Left lung (tissue), 4 donors: ENCODE measurements at regions not wholly inside any gene's neighbourhood (a gene's known extent, or its start where the extent isn't known, plus 50 kb on each side); places are given as distances from the start of the nearest gene placed in this dataset.

Source experiments
- ATAC-seq: fragments of 200-7000 bp; cut with Tn5 transposase; one replicate; pipeline ENCODE4 v1.9.1; 2020; ENCODE audit warnings: moderate library complexity
- DNase-seq, 4 donors: peaks; one replicate each; pipeline ENCODE4 v3.0.0-alpha.2; 2013 to 2020
- H3K27ac ChIP-seq, 2 donors: fragments of 200-600 bp; sonication (generic) in 1 of 2; one replicate each; pipeline versions ENCODE4 v1.5.0 to v1.8.0; 2020 to 2021
- H3K27me3 ChIP-seq, 2 donors: fragments of 200-600 bp; sonication (generic) in 1 of 2; one replicate each; pipeline versions ENCODE4 v1.5.0 to v1.8.0; 2020 to 2021
- H3K36me3 ChIP-seq, 2 donors: fragments of 200-600 bp; sonication (generic) in 1 of 2; one replicate each; pipeline versions ENCODE4 v1.5.0 to v1.8.0; 2020 to 2021
- H3K4me1 ChIP-seq, 2 donors: fragments of 200-600 bp; one replicate each; pipeline ENCODE4 v1.8.0; 2021
- H3K4me3 ChIP-seq, 2 donors: fragments of 200-600 bp; sonication (generic) in 1 of 2; one replicate each; pipeline versions ENCODE4 v1.5.0 to v1.8.0; 2020 to 2021; ENCODE audit warnings: mild to moderate bottlenecking in 1 of 2
- H3K9me3 ChIP-seq, 2 donors: fragments of 200-600 bp; sonication (generic) in 1 of 2; one replicate each; pipeline versions ENCODE4 v1.5.0 to v1.8.0; 2020 to 2021
- CTCF ChIP-seq, 2 donors: fragments of 200-600 bp; sonication (generic) in 1 of 2; IDR thresholded peaks; one replicate each; pipeline versions ENCODE4 v1.5.0 to v1.8.0; 2021; ENCODE audit warnings: antibody characterized with exemption in 2 of 2
- intact Hi-C, 2 donors: fragments of 100-400 bp; cut with DNase I; formaldehyde crosslinking; loops; one replicate each; pipeline versions ENCODE4 v1.11.2 to v1.14.2; 2022
- donor health status: DM: no; HTN: yes; CAD: no.
- donor health status: DM: no; HTN: no; CAD: no.

GRCh38 chr6:101208152-101208551 is 185.4 kb upstream of the GRIK2 start:
- no peaks in the 10 kb centered on the region for H3K36me3 ChIP-seq
- H3K4me3 ChIP-seq: no peak overlapping the region
- no peaks in the 10 kb centered on the region for H3K4me1 ChIP-seq
- DNase-seq: no peak
- intact Hi-C loops: no loop called here
- no peak for ATAC-seq
- no peak for TF ChIP-seq CTCF (IDR thresholded peaks at IDR 0.05)
- no peak overlapping the region for H3K27ac ChIP-seq
- H3K27me3 ChIP-seq: no peaks in the 10 kb centered on the region
- H3K9me3 ChIP-seq: no peaks in the 10 kb centered on the region

GRCh38 chr6:101212640-101213039 is 180.9 kb upstream of the GRIK2 start:
- DNase-seq (no peak), ATAC-seq (no peak)
- Histone ChIP-seq H3K4me1 (no peaks in the 10 kb centered on the region), H3K4me3 (no peak overlapping the region), H3K36me3 (no peaks in the 10 kb centered on the region), H3K27me3 (no peaks in the 10 kb centered on the region), H3K9me3 (no peaks in the 10 kb centered on the region), H3K27ac (no peak overlapping the region)
- intact Hi-C loops: no loop called here
- no peak for TF ChIP-seq CTCF (IDR thresholded peaks at IDR 0.05)

- ATAC-seq: no peak
- no peak for DNase-seq
- no peak overlapping the region for H3K4me3 ChIP-seq
- no peaks in the 10 kb centered on the region for H3K36me3 ChIP-seq
- no peak overlapping the region for H3K27ac ChIP-seq
- no peaks in the 10 kb centered on the region for H3K4me1 ChIP-seq
- TF ChIP-seq CTCF (IDR thresholded peaks at IDR 0.05): no peak
- H3K9me3 ChIP-seq: peaks cover 0 to 24% of the 10 kb centered on the region in 2 donors
- intact Hi-C loops: no loop called here
- no peaks in the 10 kb centered on the region for H3K27me3 ChIP-seq
Observed at GRCh38 chr6:101222007-101222406, 171.5 kb upstream of the GRIK2 start.

GRCh38 chr6:101224751-101225150 is 168.8 kb upstream of the GRIK2 start:
- Histone ChIP-seq H3K27me3 (no peaks in the 10 kb centered on the region), H3K27ac (no peak overlapping the region), H3K4me3 (no peak overlapping the region), H3K4me1 (no peaks in the 10 kb centered on the region), H3K9me3 (peaks cover 0 to 26% of the 10 kb centered on the region in 2 donors), H3K36me3 (no peaks in the 10 kb centered on the region)
- DNase-seq (no peak), ATAC-seq (no peak)
- intact Hi-C loops: no loop called here
- no peak for TF ChIP-seq CTCF (IDR thresholded peaks at IDR 0.05)

- DNase-seq: peak in 1 of 4 donors; percentile 50
Observed at GRCh38 chr6:101226677-101227135, 166.8 kb upstream of the GRIK2 start.

More at GRCh38 chr6:101226677-101227135, 166.8 kb upstream of the GRIK2 start:
- TF ChIP-seq CTCF (IDR thresholded peaks at IDR 0.05): no peak
- no peak overlapping the region for H3K4me3 ChIP-seq
- peaks cover 0 to 26% of the 10 kb centered on the region in 2 donors for H3K9me3 ChIP-seq
- H3K27ac ChIP-seq: no peak overlapping the region
- H3K27me3 ChIP-seq: no peaks in the 10 kb centered on the region
- intact Hi-C loops: no loop called here
- no peaks in the 10 kb centered on the region for H3K36me3 ChIP-seq
- no peaks in the 10 kb centered on the region for H3K4me1 ChIP-seq
- ATAC-seq: no peak
